Neural progenitor cell (in vitro differentiated cells): ENCODE measurements at regions not wholly inside any gene's neighbourhood (a gene's known extent, or its start where the extent isn't known, plus 50 kb on each side); places are given as distances from the start of the nearest gene placed in this dataset.

Source experiments
- EZH2 ChIP-seq: fragments of 200-600 bp; sonication (generic); IDR thresholded peaks from 2 replicates; pipeline ENCODE4 v1.6.1; 2017; ENCODE audit warnings: antibody characterized with exemption, mild to moderate bottlenecking, moderate library complexity
- TF ChIP-seq, protein P1 (sequence below): fragments of 200-600 bp; sonication (generic); IDR thresholded peaks from 2 replicates; pipeline ENCODE4 v1.5.1; 2017; ENCODE audit warnings: antibody characterized with exemption, mild to moderate bottlenecking

DNA sequence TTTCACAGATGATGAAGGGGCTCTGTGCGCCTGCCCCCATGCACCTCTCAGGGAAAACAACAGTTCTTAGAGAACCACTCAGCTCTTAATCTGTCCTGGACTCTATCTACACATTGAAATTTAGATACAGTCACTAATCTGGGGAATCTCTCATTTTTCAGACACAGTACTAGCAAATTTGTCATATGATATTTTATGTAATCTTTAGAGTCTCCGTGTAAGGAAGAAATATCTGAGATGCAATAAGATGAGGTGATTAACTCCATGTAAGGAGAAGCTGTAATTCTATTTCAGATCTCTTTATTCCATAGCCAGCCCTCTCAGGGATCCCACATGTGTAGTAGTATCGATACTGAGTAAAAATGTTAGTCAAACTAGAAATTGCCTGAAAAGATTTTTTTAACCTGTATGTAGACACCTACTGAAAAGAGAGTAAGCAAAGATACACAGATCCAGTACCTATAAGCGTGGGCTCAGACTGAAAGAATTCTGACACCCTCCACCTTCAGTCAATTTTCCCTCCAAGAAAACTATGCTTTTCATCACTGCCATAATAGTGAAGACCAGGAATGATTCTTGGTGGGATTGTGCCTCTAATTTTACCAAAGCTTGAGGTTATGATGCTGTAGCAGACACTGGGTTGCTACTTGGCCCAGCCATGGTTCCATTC is 279.6 kb upstream of the TMEM161B start:
- TF ChIP-seq, protein P1, sequence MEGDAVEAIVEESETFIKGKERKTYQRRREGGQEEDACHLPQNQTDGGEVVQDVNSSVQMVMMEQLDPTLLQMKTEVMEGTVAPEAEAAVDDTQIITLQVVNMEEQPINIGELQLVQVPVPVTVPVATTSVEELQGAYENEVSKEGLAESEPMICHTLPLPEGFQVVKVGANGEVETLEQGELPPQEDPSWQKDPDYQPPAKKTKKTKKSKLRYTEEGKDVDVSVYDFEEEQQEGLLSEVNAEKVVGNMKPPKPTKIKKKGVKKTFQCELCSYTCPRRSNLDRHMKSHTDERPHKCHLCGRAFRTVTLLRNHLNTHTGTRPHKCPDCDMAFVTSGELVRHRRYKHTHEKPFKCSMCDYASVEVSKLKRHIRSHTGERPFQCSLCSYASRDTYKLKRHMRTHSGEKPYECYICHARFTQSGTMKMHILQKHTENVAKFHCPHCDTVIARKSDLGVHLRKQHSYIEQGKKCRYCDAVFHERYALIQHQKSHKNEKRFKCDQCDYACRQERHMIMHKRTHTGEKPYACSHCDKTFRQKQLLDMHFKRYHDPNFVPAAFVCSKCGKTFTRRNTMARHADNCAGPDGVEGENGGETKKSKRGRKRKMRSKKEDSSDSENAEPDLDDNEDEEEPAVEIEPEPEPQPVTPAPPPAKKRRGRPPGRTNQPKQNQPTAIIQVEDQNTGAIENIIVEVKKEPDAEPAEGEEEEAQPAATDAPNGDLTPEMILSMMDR: no peak
- no peak for TF ChIP-seq EZH2
